ENCODE measurements at regions not wholly inside any gene's neighbourhood (a gene's known extent, or its start where the extent isn't known, plus 50 kb on each side); places are given as distances from the start of the nearest gene placed in this dataset.

- no peak overlapping the region for H3K4me3 ChIP-seq (ENCODE audit: control extremely low read depth in 1 of 5, extremely low read depth in 1 of 5, insufficient read depth in 1 of 5, low read depth in 2 of 5, low read length in 4 of 5)
- H4K20me1 ChIP-seq (ENCODE audit: control insufficient read depth, insufficient read depth, low read length, poor library complexity, severe bottlenecking) = no peaks in the 10 kb centered on the region
- no peaks in the 10 kb centered on the region for H3K79me2 ChIP-seq (ENCODE audit: control insufficient read depth, insufficient read depth, low read length)
- no peak for TF ChIP-seq CTCF (IDR thresholded peaks at IDR 0.05)
- TF ChIP-seq EZH2 (IDR thresholded peaks at IDR 0.05; ENCODE audit: borderline replicate concordance, insufficient read depth, low read depth, low read length, poor library complexity, severe bottlenecking) = no peak
- ChIA-PET CTCF (no interaction called here), POLR2A (no interaction called here)
- Mint-ChIP-seq H3K9me3 (ENCODE audit: insufficient read depth) (no peaks in the 10 kb centered on the region), H3K27ac (no peak overlapping the region), H3K27me3 (no peaks in the 10 kb centered on the region), H3K4me3 (no peak overlapping the region), H3K4me1 (no peaks in the 10 kb centered on the region)
- H3K27ac ChIP-seq (ENCODE audit: low read length in 2 of 2) = no peak overlapping the region
- DNase-seq (no peak), ATAC-seq (ENCODE audit: low read depth) (no peak)
- no peak overlapping the region for H3K9ac ChIP-seq (ENCODE audit: low read length)
- 68% methylated on average over 3 of the region's 4 CpGs for WGBS (ENCODE audit: insufficient coverage)
- H3K9me3 ChIP-seq (ENCODE audit: control extremely low read depth in 1 of 3, control insufficient read depth in 2 of 3, insufficient read depth in 1 of 3, low read length in 2 of 3) = no peaks in the 10 kb centered on the region
- no peak overlapping the region for H3K4me2 ChIP-seq (replicated peaks; ENCODE audit: low read depth, low read length, poor library complexity, severe bottlenecking)
- H3K27me3 ChIP-seq (replicated peaks in 1 of 4; ENCODE audit: control extremely low read depth in 1 of 4, control insufficient read depth in 3 of 4, insufficient read depth in 4 of 4, low read length in 3 of 4) = no peaks in the 10 kb centered on the region
- intact Hi-C loops (cut with micrococcal nuclease) = no loop called here
- no peaks in the 10 kb centered on the region for H3K4me1 ChIP-seq (ENCODE audit: control insufficient read depth in 2 of 2, insufficient read depth in 2 of 2, low read length in 2 of 2)
- no peak overlapping the region for H2AFZ ChIP-seq (ENCODE audit: insufficient read depth, low read depth, low read length, poor library complexity, severe bottlenecking)
- H3K36me3 ChIP-seq (replicated peaks in 1 of 2; ENCODE audit: control extremely low read depth in 1 of 2, control insufficient read depth in 1 of 2, extremely low read depth in 1 of 2, insufficient read depth in 2 of 2, low read length in 1 of 2) = no peaks in the 10 kb centered on the region
Measured at GRCh38 chr12:83866477-83866876, 1046.1 kb downstream of the SLC6A15 start.

- no peak for ATAC-seq (ENCODE audit: low read depth)
- intact Hi-C loops (cut with micrococcal nuclease) = no loop called here
- Histone ChIP-seq H3K4me3 (ENCODE audit: control extremely low read depth in 1 of 5, extremely low read depth in 1 of 5, insufficient read depth in 1 of 5, low read depth in 2 of 5, low read length in 4 of 5) (no peak overlapping the region), H3K4me2 (replicated peaks; ENCODE audit: low read depth, low read length, poor library complexity, severe bottlenecking) (no peak overlapping the region), H3K4me1 (ENCODE audit: control insufficient read depth in 2 of 2, insufficient read depth in 2 of 2, low read length in 2 of 2) (no peaks in the 10 kb centered on the region), H3K27ac (ENCODE audit: low read length in 2 of 2) (no peak overlapping the region), H3K27me3 (replicated peaks in 1 of 4; ENCODE audit: control extremely low read depth in 1 of 4, control insufficient read depth in 3 of 4, insufficient read depth in 4 of 4, low read length in 3 of 4) (no peaks in the 10 kb centered on the region), H3K9me3 (ENCODE audit: control extremely low read depth in 1 of 3, control insufficient read depth in 2 of 3, insufficient read depth in 1 of 3, low read length in 2 of 3) (no peaks in the 10 kb centered on the region), H4K20me1 (ENCODE audit: control insufficient read depth, insufficient read depth, low read length, poor library complexity, severe bottlenecking) (no peaks in the 10 kb centered on the region), H3K79me2 (ENCODE audit: control insufficient read depth, insufficient read depth, low read length) (no peaks in the 10 kb centered on the region), H2AFZ (ENCODE audit: insufficient read depth, low read depth, low read length, poor library complexity, severe bottlenecking) (no peak overlapping the region), H3K36me3 (replicated peaks in 1 of 2; ENCODE audit: control extremely low read depth in 1 of 2, control insufficient read depth in 1 of 2, extremely low read depth in 1 of 2, insufficient read depth in 2 of 2, low read length in 1 of 2) (no peaks in the 10 kb centered on the region), H3K9ac (ENCODE audit: low read length) (no peak overlapping the region)
- Mint-ChIP-seq H3K27me3 (no peaks in the 10 kb centered on the region), H3K27ac (no peak overlapping the region), H3K9me3 (ENCODE audit: insufficient read depth) (no peaks in the 10 kb centered on the region), H3K4me1 (no peaks in the 10 kb centered on the region), H3K4me3 (no peak overlapping the region)
- POLR2A ChIA-PET = no interaction called here
- DNase-seq = no peak
- no CpG with 5 or more reads among the region's 1 CpG for WGBS (ENCODE audit: insufficient coverage)
- CTCF ChIA-PET = no interaction called here
- no peak for TF ChIP-seq EZH2 (IDR thresholded peaks at IDR 0.05; ENCODE audit: borderline replicate concordance, insufficient read depth, low read depth, low read length, poor library complexity, severe bottlenecking)
- no peak for TF ChIP-seq CTCF (IDR thresholded peaks at IDR 0.05)
Measured at GRCh38 chr12:83865431-83865830, 1047.2 kb downstream of the SLC6A15 start.

Data from B cell (primary cell).